GM18520 (cell line): ENCODE measurements at regions not wholly inside any gene's neighbourhood (a gene's known extent, or its start where the extent isn't known, plus 50 kb on each side); places are given as distances from the start of the nearest gene placed in this dataset.

Experiments used
- ATAC-seq: cut with Tn5 transposase; IDR thresholded peaks from one replicate; pipeline ENCODE4 v1.9.1; 2021; ENCODE audit not compliant: unreplicated experiment

DNA sequence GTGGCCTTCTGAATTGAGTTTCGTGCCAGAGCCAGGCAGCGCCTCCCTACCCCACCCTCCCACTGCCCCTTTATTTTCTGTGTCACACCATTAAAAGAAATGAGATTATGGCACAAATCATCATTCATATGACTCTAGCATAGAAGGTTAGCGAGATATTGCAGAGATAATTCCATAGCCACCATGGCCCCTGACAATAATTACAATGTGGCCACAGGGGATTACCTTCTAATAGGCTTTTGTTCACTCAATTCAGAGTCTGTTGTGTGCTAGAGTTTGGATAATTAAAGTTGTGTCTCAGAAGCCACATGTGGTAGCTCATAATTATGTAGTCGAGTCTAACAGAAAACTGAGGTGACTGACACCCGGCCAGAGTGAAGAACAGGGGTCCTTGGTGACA, 428.1 kb downstream of the ARHGEF28 start:
- ATAC-seq: no peak

DNA sequence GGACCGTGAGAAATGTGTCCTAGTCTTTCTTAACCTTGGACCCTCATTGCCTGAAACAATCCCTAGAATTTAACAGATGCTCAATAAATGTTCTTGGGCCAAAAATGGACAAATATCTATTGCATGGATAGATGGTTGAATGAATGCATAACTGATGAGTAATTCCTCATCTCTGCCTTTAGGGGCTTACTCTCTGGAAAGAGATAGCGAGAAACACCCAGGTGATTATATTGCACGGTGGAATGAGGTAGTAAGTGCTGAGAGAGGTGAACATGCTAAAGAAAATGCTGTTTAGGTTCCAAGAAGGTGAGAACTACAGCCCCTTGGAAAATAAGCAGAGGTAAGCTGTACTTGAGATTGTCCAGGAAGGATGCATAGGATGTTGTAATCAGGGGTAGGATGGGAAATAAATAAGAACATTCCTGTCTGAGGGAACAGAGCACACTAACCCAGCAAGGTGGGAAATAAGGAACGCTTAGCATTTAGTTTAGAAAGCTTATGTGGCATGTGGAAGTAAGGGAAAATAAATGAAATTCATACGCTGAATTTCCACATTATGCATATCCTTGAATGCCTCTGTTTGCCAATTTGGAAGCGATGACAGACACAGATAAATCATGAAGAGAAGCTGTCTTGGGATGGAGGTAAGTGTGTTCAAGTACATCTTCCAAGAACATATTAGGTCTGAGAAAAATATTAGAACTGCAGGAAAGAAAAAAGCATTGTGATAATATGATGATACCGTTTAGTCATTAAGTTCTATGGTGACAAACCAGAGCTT, 426.6 kb downstream of the ARHGEF28 start:
- ATAC-seq: no peak

- ATAC-seq: no peak
These were observed 425.1 kb downstream of the ARHGEF28 start for GRCh38 chr5:74051076-74051475.

GRCh38 chr5:74044936-74045335, 418.9 kb downstream of the ARHGEF28 start:
- no peak for ATAC-seq

DNA sequence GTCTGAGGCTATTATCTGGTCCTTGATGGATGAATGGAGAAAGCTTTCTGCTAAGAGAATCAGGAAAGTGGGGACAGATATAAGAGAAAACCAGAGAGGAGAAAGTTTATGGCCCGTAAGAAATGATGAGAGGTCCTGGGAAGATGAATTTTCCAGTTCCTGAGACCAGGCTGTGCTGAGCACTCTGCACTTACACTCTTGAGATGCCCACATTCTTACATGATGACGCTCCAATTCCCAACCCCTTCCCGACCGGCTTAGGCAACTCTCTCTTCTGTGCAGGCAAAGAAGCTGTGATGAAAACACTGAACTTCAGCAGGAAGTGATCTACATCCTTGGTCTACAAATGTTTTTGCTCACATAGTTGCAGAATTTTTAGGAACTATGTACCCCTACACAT, 417.0 kb downstream of the ARHGEF28 start:
- no peak for ATAC-seq

- ATAC-seq: no peak
These were observed 416.6 kb downstream of the ARHGEF28 start for GRCh38 chr5:74042559-74042958.

DNA sequence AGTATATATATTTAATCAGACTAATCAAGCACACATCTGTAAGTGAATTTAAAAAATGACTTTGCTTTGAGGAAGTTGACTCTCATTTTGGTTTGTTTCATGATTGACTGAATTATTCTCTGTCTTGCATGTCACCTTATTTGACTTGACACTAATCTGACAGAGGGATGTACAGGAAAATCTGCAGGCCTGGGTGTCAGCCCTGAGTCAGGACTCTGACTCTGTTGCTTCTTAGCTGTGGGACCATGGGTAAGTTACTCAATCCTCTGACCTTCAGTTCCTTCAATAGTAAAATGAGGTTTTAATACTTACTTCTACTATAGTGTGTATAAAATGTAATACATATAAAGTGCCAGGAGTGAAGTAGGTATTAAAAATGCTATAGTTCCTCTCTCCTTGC, 415.9 kb downstream of the ARHGEF28 start:
- ATAC-seq: no peak

GRCh38 chr5:74040811-74041491, 415.0 kb downstream of the ARHGEF28 start:
- ATAC-seq: no peak

DNA sequence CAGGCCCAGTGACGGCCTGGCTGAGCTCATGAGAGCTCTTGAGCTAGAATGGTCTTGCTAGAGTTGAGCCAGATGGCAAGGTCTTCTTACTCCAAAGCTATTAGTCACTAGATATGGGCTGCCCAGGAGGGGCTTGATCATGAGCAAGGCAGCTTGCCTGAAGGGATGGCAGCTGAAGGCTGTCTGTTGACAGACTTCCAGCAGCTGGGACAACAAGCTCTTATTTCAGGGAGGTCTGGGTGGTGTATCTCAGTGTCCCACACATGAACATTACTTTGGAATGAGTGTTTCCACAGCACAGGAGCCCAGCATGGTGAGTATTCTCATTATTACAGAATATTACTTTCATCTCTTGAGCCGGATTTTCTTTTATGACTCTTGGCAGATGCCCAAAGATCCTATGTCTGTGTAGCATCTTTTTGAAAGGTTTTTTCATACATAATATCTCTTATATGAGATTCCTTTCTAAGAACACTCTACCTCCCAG, 414.1 kb downstream of the ARHGEF28 start:
- ATAC-seq: no peak

DNA sequence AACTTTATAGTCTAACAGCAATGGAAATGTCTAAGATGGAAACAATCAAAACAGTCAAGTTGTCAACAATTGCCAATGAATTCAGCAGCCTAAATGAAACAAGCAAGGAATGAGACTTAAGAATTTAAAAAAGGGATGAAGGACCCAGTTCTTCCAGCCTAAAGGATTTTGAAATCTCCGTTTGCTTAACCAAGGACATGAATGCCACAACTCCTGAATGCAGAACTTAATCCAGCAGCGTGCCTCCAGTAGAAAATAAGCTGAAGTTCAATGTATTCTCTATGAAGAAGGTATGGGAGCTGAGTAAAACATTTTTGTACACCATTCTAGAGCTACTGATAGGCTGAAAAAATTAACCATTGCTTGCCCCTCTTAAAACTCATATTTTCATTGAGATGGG, 411.3 kb downstream of the ARHGEF28 start:
- no peak for ATAC-seq

GRCh38 chr5:74035521-74035937, 409.5 kb downstream of the ARHGEF28 start:
- ATAC-seq: no peak

- ATAC-seq: no peak
These were observed 408.7 kb downstream of the ARHGEF28 start for GRCh38 chr5:74034733-74035132.

GRCh38 chr5:74032617-74033016, 406.6 kb downstream of the ARHGEF28 start:
- no peak for ATAC-seq

DNA sequence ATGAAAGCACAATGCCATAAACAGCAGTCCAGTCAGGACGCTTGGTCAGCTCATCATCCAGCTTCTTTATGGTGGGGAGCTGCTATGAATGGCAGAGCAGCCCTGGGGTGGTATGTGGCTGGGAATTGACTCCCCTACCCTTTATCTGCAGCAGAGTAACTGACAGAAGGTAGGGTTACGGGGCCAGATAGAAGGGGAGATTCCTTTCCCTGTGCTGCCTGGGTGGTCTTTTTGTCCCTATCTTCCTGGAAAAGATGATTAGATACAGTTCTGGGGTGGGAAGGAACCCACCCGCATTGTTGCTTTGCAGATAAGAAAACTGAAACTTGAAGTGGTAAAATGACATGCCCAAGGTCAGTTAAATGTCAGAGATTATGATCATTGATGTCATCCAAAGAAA, 405.5 kb downstream of the ARHGEF28 start:
- no peak for ATAC-seq

GRCh38 chr5:74030821-74031220, 404.8 kb downstream of the ARHGEF28 start:
- ATAC-seq: no peak

GRCh38 chr5:74030371-74030770, 404.4 kb downstream of the ARHGEF28 start:
- ATAC-seq: no peak

DNA sequence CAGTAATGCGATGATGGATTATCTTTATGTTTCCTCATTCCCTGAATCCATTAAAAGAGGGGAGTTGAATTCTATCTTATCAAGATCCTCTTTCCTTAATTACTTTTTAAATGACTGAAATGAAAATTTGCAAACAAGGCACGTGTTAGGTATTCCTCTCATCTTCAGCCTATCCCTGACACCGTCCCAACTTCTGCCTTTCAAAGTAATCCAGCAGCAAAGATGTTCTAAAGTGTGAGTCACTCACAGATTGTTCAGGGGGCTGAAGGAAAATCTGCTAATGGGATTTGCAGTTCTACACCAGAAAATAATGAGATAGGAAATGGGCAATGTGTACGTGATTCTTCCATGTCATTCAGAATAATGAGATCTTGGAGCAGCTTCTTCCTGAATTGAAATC, 403.0 kb downstream of the ARHGEF28 start:
- ATAC-seq: no peak

- ATAC-seq: no peak
These were observed 402.4 kb downstream of the ARHGEF28 start for GRCh38 chr5:74028406-74028805.

GRCh38 chr5:74027732-74028338, 401.8 kb downstream of the ARHGEF28 start:
- no peak for ATAC-seq

DNA sequence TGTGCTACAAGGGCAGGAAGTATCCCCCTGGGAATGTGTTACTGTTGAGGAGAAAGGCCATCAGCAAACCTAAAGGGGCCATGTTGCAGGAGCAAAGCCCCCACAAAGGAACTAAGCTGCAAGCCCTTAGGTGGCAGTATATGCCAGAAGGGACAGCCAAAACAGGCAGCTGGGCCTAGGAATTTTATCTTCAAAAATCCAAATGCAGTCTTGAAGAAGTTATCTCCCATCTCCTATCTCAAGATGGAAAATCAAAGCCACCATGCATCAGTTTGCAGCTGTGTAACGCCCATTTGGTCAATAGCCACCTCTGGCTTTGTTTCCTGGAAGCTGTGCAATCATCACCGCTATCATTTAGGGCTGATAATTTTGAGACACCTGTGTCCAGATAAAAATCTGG, 400.3 kb downstream of the ARHGEF28 start:
- no peak for ATAC-seq

DNA sequence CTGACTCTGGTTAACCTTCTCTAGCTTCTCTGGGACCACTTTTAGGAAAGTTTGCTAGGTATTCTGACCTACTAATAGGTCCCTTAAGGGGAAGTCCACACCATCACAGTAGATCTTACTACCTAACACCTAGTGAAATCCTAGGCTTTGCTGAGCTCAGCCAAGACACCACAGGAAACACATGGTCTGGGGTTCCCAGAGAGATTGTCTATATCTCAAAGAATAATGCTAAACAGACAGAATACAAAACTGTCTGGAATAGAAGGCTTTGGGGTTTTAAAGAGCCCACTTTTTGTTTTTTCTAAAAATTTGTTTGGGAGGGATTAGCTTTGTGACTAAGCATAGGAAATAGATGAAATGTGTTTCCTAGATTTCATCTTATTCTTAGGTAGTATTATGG, 395.1 kb downstream of the ARHGEF28 start:
- ATAC-seq: no peak

GRCh38 chr5:74020503-74020902, 394.5 kb downstream of the ARHGEF28 start:
- ATAC-seq: no peak
